ENCODE measurements at regions not wholly inside any gene's neighbourhood (a gene's known extent, or its start where the extent isn't known, plus 50 kb on each side); places are given as distances from the start of the nearest gene placed in this dataset.

- Mint-ChIP-seq H3K9me3 (no peaks in the 10 kb centered on the region), H3K27ac (ENCODE audit: unreplicated experiment) (no peak overlapping the region), H3K4me3 (no peak overlapping the region), H3K4me1 (peaks cover 10% of the 10 kb centered on the region), H3K27me3 (ENCODE audit: low read depth) (no peaks in the 10 kb centered on the region), H3K36me3 (ENCODE audit: low read depth) (peaks cover 11% of the 10 kb centered on the region)
- no peak for TF ChIP-seq CTCF (conservative IDR thresholded peaks at IDR 0.05)
- no peak for DNase-seq (ENCODE audit: low read depth, low spot score)
Observed at GRCh38 chr16:27686926-27687325, 137.0 kb downstream of the KATNIP start.

- Mint-ChIP-seq H3K36me3 (ENCODE audit: low read depth) (peaks cover 8% of the 10 kb centered on the region), H3K4me3 (no peak overlapping the region), H3K4me1 (peaks cover 10% of the 10 kb centered on the region), H3K27me3 (ENCODE audit: low read depth) (no peaks in the 10 kb centered on the region), H3K27ac (ENCODE audit: unreplicated experiment) (no peak overlapping the region), H3K9me3 (no peaks in the 10 kb centered on the region)
- DNase-seq (ENCODE audit: low read depth, low spot score), result no peak
- TF ChIP-seq CTCF (conservative IDR thresholded peaks at IDR 0.05), result no peak
Observed at GRCh38 chr16:27687605-27688004, 137.7 kb downstream of the KATNIP start.

GRCh38 chr16:27689711-27690110, 139.8 kb downstream of the KATNIP start:
- DNase-seq (ENCODE audit: low read depth, low spot score), result no peak
- no peak overlapping the region for H3K27ac Mint-ChIP-seq (ENCODE audit: unreplicated experiment)
- peaks cover 10% of the 10 kb centered on the region for H3K4me1 Mint-ChIP-seq
- H3K36me3 Mint-ChIP-seq (ENCODE audit: low read depth), result peaks cover 3% of the 10 kb centered on the region
- no peaks in the 10 kb centered on the region for H3K9me3 Mint-ChIP-seq
- H3K27me3 Mint-ChIP-seq (ENCODE audit: low read depth), result no peaks in the 10 kb centered on the region
- H3K4me3 Mint-ChIP-seq, result no peak overlapping the region
- no peak for TF ChIP-seq CTCF (conservative IDR thresholded peaks at IDR 0.05)

- DNase-seq (ENCODE audit: low read depth, low spot score), result peak; percentile 35
- H3K36me3 Mint-ChIP-seq (ENCODE audit: low read depth), result peaks cover 5% of the 10 kb centered on the region
- H3K4me3 Mint-ChIP-seq, result no peak overlapping the region
- no peaks in the 10 kb centered on the region for H3K9me3 Mint-ChIP-seq
- H3K4me1 Mint-ChIP-seq, result peaks cover 10% of the 10 kb centered on the region
- peak; percentile 60 for TF ChIP-seq CTCF (conservative IDR thresholded peaks at IDR 0.05)
- H3K27ac Mint-ChIP-seq (ENCODE audit: unreplicated experiment), result no peak overlapping the region
- H3K27me3 Mint-ChIP-seq (ENCODE audit: low read depth), result no peaks in the 10 kb centered on the region
Observed at GRCh38 chr16:27690608-27691007, 140.7 kb downstream of the KATNIP start.

- Mint-ChIP-seq H3K27ac (ENCODE audit: unreplicated experiment) (no peak overlapping the region), H3K4me1 (peaks cover 10% of the 10 kb centered on the region), H3K27me3 (ENCODE audit: low read depth) (no peaks in the 10 kb centered on the region), H3K36me3 (ENCODE audit: low read depth) (peaks cover 8% of the 10 kb centered on the region), H3K9me3 (no peaks in the 10 kb centered on the region), H3K4me3 (no peak overlapping the region)
- DNase-seq (ENCODE audit: low read depth, low spot score), result no peak
- TF ChIP-seq CTCF (conservative IDR thresholded peaks at IDR 0.05), result no peak
Observed at GRCh38 chr16:27691721-27692120, 141.8 kb downstream of the KATNIP start.

GRCh38 chr16:27692576-27692975, 142.6 kb downstream of the KATNIP start:
- TF ChIP-seq CTCF (conservative IDR thresholded peaks at IDR 0.05), result no peak
- Mint-ChIP-seq H3K4me3 (no peak overlapping the region), H3K27me3 (ENCODE audit: low read depth) (no peaks in the 10 kb centered on the region), H3K4me1 (peaks cover 10% of the 10 kb centered on the region), H3K36me3 (ENCODE audit: low read depth) (peaks cover 8% of the 10 kb centered on the region), H3K9me3 (no peaks in the 10 kb centered on the region), H3K27ac (ENCODE audit: unreplicated experiment) (no peak overlapping the region)
- no peak for DNase-seq (ENCODE audit: low read depth, low spot score)

Measured in neural crest cell (in vitro differentiated cells).